Stimulated activated CD4-positive, alpha-beta T cell treated with anti-CD3 and anti-CD28 coated beads, Interleukin-4, amount 100 ng/mL, for 48 hours (primary cell): ENCODE measurements at regions not wholly inside any gene's neighbourhood (a gene's known extent, or its start where the extent isn't known, plus 50 kb on each side); places are given as distances from the start of the nearest gene placed in this dataset.
"Not testable (repeated sequence)": the region's sequence is repeated elsewhere in the genome, so short reads cannot be mapped to it uniquely, and the experiment has no call there.

Source experiments
- DNase-seq, 2 donors: peaks; one replicate each; pipeline ENCODE4 v3.0.0-alpha.2; 2020; ENCODE audit warnings: low read depth in 2 of 2

DNA sequence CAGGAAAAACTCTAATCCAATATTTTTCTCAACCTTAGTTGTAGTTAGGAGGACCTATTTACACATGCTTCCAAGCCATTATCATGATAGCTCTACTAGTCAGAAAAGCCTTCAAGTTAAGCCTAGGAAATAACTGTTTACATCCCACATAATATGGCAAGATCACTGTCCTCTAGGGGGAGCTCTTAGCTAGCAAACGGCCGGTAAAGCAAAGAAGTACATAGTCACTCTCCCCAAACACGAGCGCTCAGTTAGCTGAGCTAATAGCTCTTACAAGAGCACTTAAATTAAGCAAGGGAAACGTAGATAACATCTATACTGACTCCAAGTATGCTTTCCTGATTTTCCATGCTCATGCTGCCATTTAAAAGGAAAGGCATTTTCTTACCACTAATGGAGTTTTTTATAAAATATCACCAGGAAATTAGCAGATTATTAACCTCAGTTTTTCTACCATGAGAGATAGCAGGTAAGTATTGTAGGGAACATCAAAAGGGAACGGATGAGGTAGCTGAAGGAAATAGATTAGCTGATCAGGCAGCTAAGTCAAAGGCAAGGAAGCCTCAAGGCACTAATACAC is 100.6 kb upstream of the PABPC3 start:
- DNase-seq, result peak; percentile 29 to 47

- no peak for DNase-seq
These were observed 98.5 kb upstream of the PABPC3 start for GRCh38 chr13:24997367-24997967.

DNA sequence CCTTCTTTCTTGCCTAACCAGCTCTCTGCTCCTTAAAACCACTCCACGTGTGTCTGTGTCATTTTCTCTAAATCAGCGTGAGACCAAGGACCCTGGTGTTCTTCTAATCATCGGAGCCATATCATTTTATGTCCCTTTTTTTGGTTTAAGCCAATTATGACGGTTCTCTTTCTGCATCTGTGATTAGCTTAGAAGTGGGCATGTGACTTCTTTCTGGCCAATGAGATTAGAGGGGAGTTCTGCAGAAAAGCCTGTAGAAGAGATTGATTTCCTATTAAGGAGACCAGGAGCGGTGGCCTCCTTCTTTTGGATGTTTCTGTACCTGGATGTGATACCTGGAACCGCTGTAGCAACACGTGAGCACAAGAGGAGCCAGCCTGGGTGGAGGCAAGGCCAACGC is 97.5 kb upstream of the PABPC3 start:
- no peak for DNase-seq

GRCh38 chr13:25001476-25002206 is 94.3 kb upstream of the PABPC3 start:
- DNase-seq, result no peak

DNA sequence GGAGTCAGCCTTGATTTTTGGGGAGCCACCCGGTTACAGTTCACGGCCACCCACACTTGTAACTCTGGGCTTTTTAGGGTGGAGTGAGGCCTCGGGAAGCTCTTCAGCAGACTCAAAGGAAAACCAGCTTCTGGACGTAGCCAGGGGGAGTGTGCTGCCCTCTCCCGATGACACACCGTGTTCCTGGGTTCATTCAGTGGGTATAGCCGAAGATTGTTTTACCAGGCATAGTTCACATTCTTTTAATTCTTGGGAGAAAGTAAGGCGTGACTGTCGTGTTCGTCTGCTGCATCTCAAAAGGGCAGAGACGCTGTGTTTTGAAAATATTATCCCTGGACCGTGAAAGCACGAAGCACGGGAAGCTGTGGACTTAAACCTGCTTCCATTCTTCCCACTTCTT is 93.6 kb upstream of the PABPC3 start:
- DNase-seq, result not testable (repeated sequence)

DNA sequence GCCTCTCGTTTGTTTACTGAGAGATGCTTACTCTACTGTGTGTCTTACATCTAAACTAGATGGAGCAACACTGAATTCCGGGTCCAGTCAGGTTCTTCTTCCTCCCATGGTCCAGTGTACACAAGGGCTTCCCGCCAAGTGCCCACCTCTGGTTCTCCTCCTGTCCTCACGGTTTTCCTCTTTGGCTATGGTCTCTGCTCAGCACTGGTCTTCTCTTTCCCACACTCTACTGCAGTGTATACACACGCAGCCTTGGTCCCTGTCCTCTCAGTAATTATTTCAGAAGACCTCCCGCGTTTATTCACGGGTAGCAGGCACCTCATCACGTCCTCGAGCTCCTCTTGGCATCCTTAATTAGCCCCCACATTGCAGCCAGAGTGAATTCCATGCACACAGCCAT is 91.4 kb upstream of the PABPC3 start:
- DNase-seq, result not testable (repeated sequence)

GRCh38 chr13:25005050-25005497 is 90.9 kb upstream of the PABPC3 start:
- DNase-seq, result not testable (repeated sequence)

DNA sequence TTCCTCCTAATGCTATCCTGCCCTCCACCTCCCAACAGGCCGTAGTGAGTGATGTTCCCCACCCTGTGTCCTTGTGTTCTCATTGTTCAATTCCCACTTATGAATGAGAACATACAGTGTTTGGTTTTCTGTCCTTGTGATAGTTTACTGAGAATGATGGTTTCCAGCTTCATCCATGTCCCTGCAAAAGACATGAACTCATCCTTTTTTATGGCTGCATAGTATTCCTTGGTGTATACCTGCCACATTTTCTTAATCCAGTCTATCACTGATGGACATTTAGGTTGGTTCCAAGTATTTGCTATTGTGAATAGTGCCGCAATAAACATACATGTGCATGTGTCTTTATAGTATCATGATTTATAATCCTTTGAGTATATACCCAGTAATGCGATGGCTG is 88.5 kb upstream of the PABPC3 start:
- DNase-seq, result not testable (repeated sequence)

DNA sequence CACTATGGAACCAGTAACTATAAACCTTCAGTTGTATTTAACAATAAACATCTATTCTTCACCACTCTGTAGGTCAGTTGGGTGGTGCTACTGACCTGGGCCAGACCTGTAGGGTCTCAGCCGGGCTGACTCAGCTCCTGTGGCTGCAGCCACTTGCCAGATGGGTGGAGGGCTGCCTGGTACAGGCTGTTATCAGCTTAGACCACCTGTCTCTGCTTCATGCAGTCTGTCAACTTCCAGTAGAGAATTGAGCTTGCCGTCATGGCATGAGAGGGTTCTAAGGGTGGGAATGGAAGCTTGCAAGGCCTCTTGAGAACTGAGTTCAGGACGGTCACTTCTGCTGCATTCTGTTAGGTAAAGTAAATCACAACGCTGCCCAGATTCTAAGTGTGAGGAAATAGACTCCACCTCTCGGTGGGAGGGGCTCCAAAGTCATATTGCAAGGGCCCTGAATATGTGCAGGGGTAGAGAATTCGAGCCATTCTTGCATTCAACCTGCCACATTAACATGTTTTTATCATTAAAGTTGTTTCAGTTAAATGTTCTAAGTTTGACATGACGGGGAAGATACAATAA is 81.5 kb upstream of the PABPC3 start:
- not testable (repeated sequence) for DNase-seq

- DNase-seq, result not testable (repeated sequence)
These were observed 78.8 kb upstream of the PABPC3 start for GRCh38 chr13:25017176-25017575.

- peak; percentile 36 to 47 for DNase-seq
These were observed 77.9 kb upstream of the PABPC3 start for GRCh38 chr13:25017808-25018728.

GRCh38 chr13:25018729-25019115 is 77.2 kb upstream of the PABPC3 start:
- peak in 1 of 2 donors; percentile 10 for DNase-seq

- not testable (repeated sequence) for DNase-seq
These were observed 76.2 kb upstream of the PABPC3 start for GRCh38 chr13:25019741-25020140.

- no peak for DNase-seq
These were observed 71.8 kb upstream of the PABPC3 start for GRCh38 chr13:25024175-25024574.

DNA sequence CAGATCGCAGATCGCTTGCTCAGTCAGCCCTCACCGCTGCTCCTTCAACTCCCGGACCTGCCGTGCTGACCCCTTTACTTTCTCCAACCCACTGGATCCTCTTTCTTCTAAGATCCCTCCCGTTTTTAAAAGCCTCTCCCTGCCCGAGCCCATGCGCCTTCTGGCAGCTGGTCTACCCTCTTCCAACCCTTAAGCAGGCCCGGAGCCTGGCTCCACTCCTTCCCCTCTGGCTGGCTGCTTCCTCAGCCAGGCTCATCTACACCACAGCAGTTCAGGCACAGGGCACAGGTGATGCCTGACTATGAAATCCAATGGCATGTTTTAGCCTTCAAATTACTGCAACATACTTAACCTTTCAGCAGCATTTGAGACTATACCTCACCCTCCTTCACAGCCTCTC is 63.8 kb upstream of the PABPC3 start:
- DNase-seq, result no peak

- no peak for DNase-seq
These were observed 61.8 kb upstream of the PABPC3 start for GRCh38 chr13:25034173-25034572.

- DNase-seq, result peak; percentile 21 to 29
These were observed 58.7 kb upstream of the PABPC3 start for GRCh38 chr13:25037057-25037813.

DNA sequence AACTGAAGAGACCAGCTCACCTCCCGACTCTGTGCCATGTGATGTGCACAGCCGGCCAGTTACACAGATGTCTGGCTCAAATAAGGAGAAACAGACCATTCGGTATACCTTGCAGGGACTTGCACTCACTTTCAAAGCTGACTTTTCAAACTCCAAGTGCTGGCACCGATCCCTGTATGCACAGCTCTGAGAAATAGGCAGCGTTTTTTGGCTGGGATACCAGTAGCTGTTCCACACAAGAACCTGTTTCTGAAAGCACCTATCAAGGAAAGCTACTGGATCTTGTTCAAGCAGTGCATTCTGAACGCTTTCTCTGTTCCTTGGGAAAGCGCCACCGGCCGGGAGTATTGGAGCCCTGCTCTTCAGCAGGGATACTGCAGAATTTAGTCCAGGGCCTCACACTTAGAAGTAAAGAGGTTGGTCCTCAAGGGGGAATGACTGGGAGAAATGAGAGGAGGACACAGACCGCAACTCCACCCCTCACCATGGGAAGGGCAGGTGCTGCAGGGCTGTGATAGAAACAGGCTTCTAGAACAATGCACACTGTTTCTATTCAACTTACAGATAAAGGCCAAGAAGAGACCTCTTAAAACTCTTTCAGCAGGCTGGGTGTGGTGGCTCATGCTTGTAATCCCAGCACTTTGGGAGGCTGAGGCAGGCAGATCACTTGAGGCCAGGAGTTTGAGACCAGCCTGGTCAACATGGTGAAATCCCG is 53.6 kb upstream of the PABPC3 start:
- DNase-seq, result no peak

DNA sequence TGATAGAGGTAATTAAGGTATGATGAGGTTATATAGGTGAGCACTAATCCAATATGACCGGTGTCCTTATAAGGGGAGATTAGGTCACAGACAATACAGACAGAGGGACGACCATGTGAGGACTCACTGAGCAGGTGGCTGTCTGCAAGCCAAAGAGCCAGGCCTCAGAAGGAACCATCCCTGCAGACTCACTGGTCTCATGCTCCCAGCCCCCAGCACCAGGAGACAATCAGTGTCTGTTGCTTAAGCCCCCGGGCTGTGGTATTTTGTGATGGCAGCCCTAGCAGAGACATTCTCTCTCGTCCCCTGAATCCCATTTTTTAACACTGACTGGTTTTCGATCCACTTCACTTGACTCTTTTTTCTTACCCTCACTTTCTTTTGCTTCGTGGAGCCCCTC is 51.9 kb upstream of the PABPC3 start:
- no peak for DNase-seq
